ENCODE measurements at regions not wholly inside any gene's neighbourhood (a gene's known extent, or its start where the extent isn't known, plus 50 kb on each side); places are given as distances from the start of the nearest gene placed in this dataset.

DNA sequence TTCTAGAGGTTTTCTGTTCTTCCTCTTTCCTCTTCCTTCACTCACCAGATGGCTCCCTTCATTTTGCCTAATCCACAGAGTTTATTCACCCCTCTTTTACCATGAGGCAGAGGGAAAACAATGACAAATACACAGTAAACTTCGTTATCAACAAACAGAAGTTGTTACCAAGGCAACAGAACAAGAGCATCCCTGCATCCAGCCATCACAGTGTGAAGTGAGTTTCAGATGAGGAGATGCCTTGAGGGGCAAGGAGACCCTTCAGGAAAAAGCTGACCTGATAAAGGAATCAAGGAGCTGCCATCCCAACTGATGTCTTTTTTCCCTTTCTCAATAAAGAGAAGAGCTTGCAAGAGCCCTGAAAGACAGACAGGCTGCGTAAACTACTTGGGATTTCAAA lies 195.3 kb downstream of the BRINP2 start:
- 62% methylated on average over 2 of the region's 2 CpGs for WGBS

GRCh38 chr1:177360791-177361190 lies 190.0 kb downstream of the BRINP2 start:
- no peaks in the 10 kb centered on the region for H3K9me3 ChIP-seq (ENCODE audit: control insufficient read depth in 4 of 4, low read length in 3 of 4)
- no peaks in the 10 kb centered on the region for H3K27me3 ChIP-seq (ENCODE audit: control insufficient read depth in 4 of 4, insufficient read depth in 4 of 4, low read length in 3 of 4)
- no peak overlapping the region for H3K27ac ChIP-seq (ENCODE audit: low read depth in 1 of 2, low read length in 2 of 2)
- H3K4me1 ChIP-seq (ENCODE audit: control insufficient read depth in 4 of 4, insufficient read depth in 4 of 4, low read length in 3 of 4), result no peaks in the 10 kb centered on the region
- TF ChIP-seq, protein P1, sequence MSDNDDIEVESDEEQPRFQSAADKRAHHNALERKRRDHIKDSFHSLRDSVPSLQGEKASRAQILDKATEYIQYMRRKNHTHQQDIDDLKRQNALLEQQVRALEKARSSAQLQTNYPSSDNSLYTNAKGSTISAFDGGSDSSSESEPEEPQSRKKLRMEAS (IDR thresholded peaks at IDR 0.05), result no peak
- TF ChIP-seq CTCF (IDR thresholded peaks at IDR 0.05; ENCODE audit: low read depth, low read length, missing input control) (no peak), NR2F2 (IDR thresholded peaks at IDR 0.05) (no peak), ZBTB33 (IDR thresholded peaks at IDR 0.05) (no peak), YY1 (IDR thresholded peaks at IDR 0.05) (no peak), FOXA2 (IDR thresholded peaks at IDR 0.05) (no peak), RAD21 (IDR thresholded peaks at IDR 0.05) (no peak), RXRA (IDR thresholded peaks at IDR 0.05) (no peak), HNF4A (conservative IDR thresholded peaks at IDR 0.05) (no peak), JUND (IDR thresholded peaks at IDR 0.05) (no peak), TAF1 (conservative IDR thresholded peaks at IDR 0.05) (no peak), FOXA1 (IDR thresholded peaks at IDR 0.05) (no peak), EGR1 (IDR thresholded peaks at IDR 0.05; ENCODE audit: low read depth in 2 of 2) (no peak), HNF4G (IDR thresholded peaks at IDR 0.05) (no peak), SP1 (IDR thresholded peaks at IDR 0.05) (no peak), GABPA (IDR thresholded peaks at IDR 0.05 in 1 of 2, conservative IDR thresholded peaks at IDR 0.05 in 1 of 2) (no peak), ATF3 (IDR thresholded peaks at IDR 0.05) (no peak)
- TF ChIP-seq, protein P2, sequence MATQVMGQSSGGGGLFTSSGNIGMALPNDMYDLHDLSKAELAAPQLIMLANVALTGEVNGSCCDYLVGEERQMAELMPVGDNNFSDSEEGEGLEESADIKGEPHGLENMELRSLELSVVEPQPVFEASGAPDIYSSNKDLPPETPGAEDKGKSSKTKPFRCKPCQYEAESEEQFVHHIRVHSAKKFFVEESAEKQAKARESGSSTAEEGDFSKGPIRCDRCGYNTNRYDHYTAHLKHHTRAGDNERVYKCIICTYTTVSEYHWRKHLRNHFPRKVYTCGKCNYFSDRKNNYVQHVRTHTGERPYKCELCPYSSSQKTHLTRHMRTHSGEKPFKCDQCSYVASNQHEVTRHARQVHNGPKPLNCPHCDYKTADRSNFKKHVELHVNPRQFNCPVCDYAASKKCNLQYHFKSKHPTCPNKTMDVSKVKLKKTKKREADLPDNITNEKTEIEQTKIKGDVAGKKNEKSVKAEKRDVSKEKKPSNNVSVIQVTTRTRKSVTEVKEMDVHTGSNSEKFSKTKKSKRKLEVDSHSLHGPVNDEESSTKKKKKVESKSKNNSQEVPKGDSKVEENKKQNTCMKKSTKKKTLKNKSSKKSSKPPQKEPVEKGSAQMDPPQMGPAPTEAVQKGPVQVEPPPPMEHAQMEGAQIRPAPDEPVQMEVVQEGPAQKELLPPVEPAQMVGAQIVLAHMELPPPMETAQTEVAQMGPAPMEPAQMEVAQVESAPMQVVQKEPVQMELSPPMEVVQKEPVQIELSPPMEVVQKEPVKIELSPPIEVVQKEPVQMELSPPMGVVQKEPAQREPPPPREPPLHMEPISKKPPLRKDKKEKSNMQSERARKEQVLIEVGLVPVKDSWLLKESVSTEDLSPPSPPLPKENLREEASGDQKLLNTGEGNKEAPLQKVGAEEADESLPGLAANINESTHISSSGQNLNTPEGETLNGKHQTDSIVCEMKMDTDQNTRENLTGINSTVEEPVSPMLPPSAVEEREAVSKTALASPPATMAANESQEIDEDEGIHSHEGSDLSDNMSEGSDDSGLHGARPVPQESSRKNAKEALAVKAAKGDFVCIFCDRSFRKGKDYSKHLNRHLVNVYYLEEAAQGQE (IDR thresholded peaks at IDR 0.05), result no peak
- WGBS, result 90% methylated on average over 2 of the region's 2 CpGs
- no peak for DNase-seq (ENCODE audit: low spot score)
- H3K9ac ChIP-seq (ENCODE audit: low read depth in 1 of 2, low read length in 2 of 2), result no peak overlapping the region
- H3K4me3 ChIP-seq (ENCODE audit: low read depth in 1 of 3, low read length in 3 of 3), result no peak overlapping the region
- no peaks in the 10 kb centered on the region for H3K36me3 ChIP-seq (ENCODE audit: control insufficient read depth in 4 of 4, insufficient read depth in 3 of 4, low read depth in 1 of 4, low read length in 3 of 4)

More for the DNA sequence above, 195.3 kb downstream of the BRINP2 start:
- H3K9ac ChIP-seq (ENCODE audit: low read depth in 1 of 2, low read length in 2 of 2), result no peak overlapping the region
- no peak for DNase-seq (ENCODE audit: low spot score)
- no peaks in the 10 kb centered on the region for H3K9me3 ChIP-seq (ENCODE audit: control insufficient read depth in 4 of 4, low read length in 3 of 4)
- H3K27ac ChIP-seq (ENCODE audit: low read depth in 1 of 2, low read length in 2 of 2), result no peak overlapping the region
- H3K4me1 ChIP-seq (ENCODE audit: control insufficient read depth in 4 of 4, insufficient read depth in 4 of 4, low read length in 3 of 4), result no peaks in the 10 kb centered on the region
- TF ChIP-seq HNF4G (IDR thresholded peaks at IDR 0.05), result no peak
- H3K36me3 ChIP-seq (ENCODE audit: control insufficient read depth in 4 of 4, insufficient read depth in 3 of 4, low read depth in 1 of 4, low read length in 3 of 4), result no peaks in the 10 kb centered on the region
- no peak overlapping the region for H3K4me3 ChIP-seq (ENCODE audit: low read depth in 1 of 3, low read length in 3 of 3)
- H3K27me3 ChIP-seq (ENCODE audit: control insufficient read depth in 4 of 4, insufficient read depth in 4 of 4, low read length in 3 of 4), result no peaks in the 10 kb centered on the region
